22Rv1 (cell line): ENCODE measurements at regions not wholly inside any gene's neighbourhood (a gene's known extent, or its start where the extent isn't known, plus 50 kb on each side); places are given as distances from the start of the nearest gene placed in this dataset.

Experiments
- H3K27ac ChIP-seq: fragments of 450-650 bp; 2 replicates; pipeline ENCODE4 v1.5.1; 2017
- CTCF ChIP-seq: fragments of 450-650 bp; IDR thresholded peaks from 2 replicates; pipeline ENCODE4 v1.5.1; 2017; ENCODE audit warnings: mild to moderate bottlenecking
- ZFX ChIP-seq: fragments of 450-650 bp; IDR thresholded peaks from 2 replicates; pipeline ENCODE4 v1.6.1; 2017; ENCODE audit warnings: antibody characterized with exemption, borderline replicate concordance

GRCh38 chr21:17139696-17140095 is 373.1 kb upstream of the CXADR start:
- no peak for TF ChIP-seq CTCF
- no peak for TF ChIP-seq ZFX
- H3K27ac ChIP-seq: no peak overlapping the region

GRCh38 chr21:17146426-17146825 is 366.4 kb upstream of the CXADR start:
- TF ChIP-seq ZFX (no peak), CTCF (peak; percentile 31)
- H3K27ac ChIP-seq: no peak overlapping the region

GRCh38 chr21:17159697-17160096 is 353.1 kb upstream of the CXADR start:
- TF ChIP-seq ZFX (no peak), CTCF (no peak)
- H3K27ac ChIP-seq: no peak overlapping the region

GRCh38 chr21:17185674-17186073 is 327.2 kb upstream of the CXADR start:
- no peak overlapping the region for H3K27ac ChIP-seq
- TF ChIP-seq CTCF (no peak), ZFX (no peak)

- no peak for TF ChIP-seq ZFX
- no peak for TF ChIP-seq CTCF
- H3K27ac ChIP-seq: no peak overlapping the region
Observed at GRCh38 chr21:17189963-17190362, 322.9 kb upstream of the CXADR start.

- no peak overlapping the region for H3K27ac ChIP-seq
- no peak for TF ChIP-seq ZFX
- no peak for TF ChIP-seq CTCF
Observed at GRCh38 chr21:17191346-17191993, 321.4 kb upstream of the CXADR start.

GRCh38 chr21:17195351-17195750 is 317.5 kb upstream of the CXADR start:
- H3K27ac ChIP-seq: no peak overlapping the region
- TF ChIP-seq CTCF: no peak
- no peak for TF ChIP-seq ZFX
